ENCODE measurements at regions not wholly inside any gene's neighbourhood (a gene's known extent, or its start where the extent isn't known, plus 50 kb on each side); places are given as distances from the start of the nearest gene placed in this dataset.

GRCh38 chr10:121284936-121285335 lies 313.3 kb downstream of the FGFR2 start:
- Histone ChIP-seq H3K27ac (peak overlapping the region; percentile 37), H3K4me2 (ENCODE audit: low read length) (peak overlapping the region; percentile 60), H3K9me3 (ENCODE audit: control insufficient read depth, low read length) (no peaks in the 10 kb centered on the region), H2AFZ (no peak overlapping the region), H3K36me3 (ENCODE audit: control insufficient read depth, insufficient read depth, low read length) (no peaks in the 10 kb centered on the region), H3K27me3 (ENCODE audit: control insufficient read depth, insufficient read depth, low read length) (no peaks in the 10 kb centered on the region), H3K4me3 (ENCODE audit: low read depth, low read length) (peak overlapping the region; percentile 25), H3K4me1 (peaks cover 18% of the 10 kb centered on the region), H3K9ac (no peak overlapping the region), H3K79me2 (no peaks in the 10 kb centered on the region)
- no peak for TF ChIP-seq CTCF (IDR thresholded peaks at IDR 0.05)

GRCh38 chr10:121285406-121286196 lies 312.6 kb downstream of the FGFR2 start:
- H3K4me1 ChIP-seq: peaks cover 18% of the 10 kb centered on the region
- no peaks in the 10 kb centered on the region for H3K9me3 ChIP-seq (ENCODE audit: control insufficient read depth, low read length)
- no peaks in the 10 kb centered on the region for H3K79me2 ChIP-seq
- peak overlapping the region; percentile 37 for H3K27ac ChIP-seq
- peak overlapping the region; percentile 60 for H3K4me2 ChIP-seq (ENCODE audit: low read length)
- H3K9ac ChIP-seq: no peak overlapping the region
- H3K36me3 ChIP-seq (ENCODE audit: control insufficient read depth, insufficient read depth, low read length): no peaks in the 10 kb centered on the region
- H2AFZ ChIP-seq: no peak overlapping the region
- H3K27me3 ChIP-seq (ENCODE audit: control insufficient read depth, insufficient read depth, low read length): no peaks in the 10 kb centered on the region
- no peak for TF ChIP-seq CTCF (IDR thresholded peaks at IDR 0.05)
- peak overlapping the region; percentile 25 for H3K4me3 ChIP-seq (ENCODE audit: low read depth, low read length)

- no peak overlapping the region for H3K9ac ChIP-seq
- H3K79me2 ChIP-seq: no peaks in the 10 kb centered on the region
- H2AFZ ChIP-seq: no peak overlapping the region
- H3K27me3 ChIP-seq (ENCODE audit: control insufficient read depth, insufficient read depth, low read length): no peaks in the 10 kb centered on the region
- TF ChIP-seq CTCF (IDR thresholded peaks at IDR 0.05): no peak
- H3K4me1 ChIP-seq: peaks cover 18% of the 10 kb centered on the region
- H3K27ac ChIP-seq: no peak overlapping the region
- H3K36me3 ChIP-seq (ENCODE audit: control insufficient read depth, insufficient read depth, low read length): no peaks in the 10 kb centered on the region
- no peak overlapping the region for H3K4me2 ChIP-seq (ENCODE audit: low read length)
- H3K9me3 ChIP-seq (ENCODE audit: control insufficient read depth, low read length): no peaks in the 10 kb centered on the region
- H3K4me3 ChIP-seq (ENCODE audit: low read depth, low read length): no peak overlapping the region
These were observed 310.2 kb downstream of the FGFR2 start for GRCh38 chr10:121288011-121288410.

- no peak for TF ChIP-seq CTCF (IDR thresholded peaks at IDR 0.05)
These were observed 309.2 kb downstream of the FGFR2 start for GRCh38 chr10:121288864-121289661.

More at GRCh38 chr10:121288864-121289661, 309.2 kb downstream of the FGFR2 start:
- Histone ChIP-seq H3K9ac (no peak overlapping the region), H3K79me2 (no peaks in the 10 kb centered on the region), H3K4me1 (peaks cover 18% of the 10 kb centered on the region), H3K27ac (no peak overlapping the region), H3K36me3 (ENCODE audit: control insufficient read depth, insufficient read depth, low read length) (no peaks in the 10 kb centered on the region), H3K4me2 (ENCODE audit: low read length) (no peak overlapping the region), H3K27me3 (ENCODE audit: control insufficient read depth, insufficient read depth, low read length) (no peaks in the 10 kb centered on the region), H2AFZ (no peak overlapping the region), H3K4me3 (ENCODE audit: low read depth, low read length) (no peak overlapping the region), H3K9me3 (ENCODE audit: control insufficient read depth, low read length) (no peaks in the 10 kb centered on the region)
